Hematopoietic multipotent progenitor cell treated with erythropoietin and hydrocortisone succinate and interleukin-3 and kit ligand, for 8 days (in vitro differentiated cells): ENCODE measurements at regions not wholly inside any gene's neighbourhood (a gene's known extent, or its start where the extent isn't known, plus 50 kb on each side); places are given as distances from the start of the nearest gene placed in this dataset.

Experiments used
- DNase-seq: peaks from one replicate; pipeline ENCODE4 v3.0.0-alpha.2; 2015

- DNase-seq = no peak
Observed at GRCh38 chr14:61953602-61954001, 191.4 kb downstream of the SNAPC1 start.

DNA sequence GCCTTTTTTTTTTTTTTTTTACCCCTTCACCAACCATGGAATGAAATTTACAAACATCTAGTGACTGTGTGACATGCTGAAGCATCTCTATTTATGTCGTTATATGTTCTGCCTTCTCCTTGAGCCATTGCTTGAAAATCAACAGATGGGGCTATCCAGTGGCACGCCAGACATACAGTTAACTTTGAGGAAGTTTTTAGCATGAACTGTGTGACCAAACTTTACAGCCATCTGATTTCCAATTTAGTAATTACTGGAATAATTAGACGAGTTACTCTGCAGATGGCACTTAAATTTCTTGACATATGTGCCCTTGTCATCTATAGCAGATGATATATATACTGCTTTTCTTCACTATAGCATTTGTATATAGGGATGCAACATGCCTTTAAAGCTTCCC is 192.1 kb downstream of the SNAPC1 start:
- DNase-seq = no peak

GRCh38 chr14:61956517-61956916 is 194.3 kb downstream of the SNAPC1 start:
- DNase-seq = no peak

DNA sequence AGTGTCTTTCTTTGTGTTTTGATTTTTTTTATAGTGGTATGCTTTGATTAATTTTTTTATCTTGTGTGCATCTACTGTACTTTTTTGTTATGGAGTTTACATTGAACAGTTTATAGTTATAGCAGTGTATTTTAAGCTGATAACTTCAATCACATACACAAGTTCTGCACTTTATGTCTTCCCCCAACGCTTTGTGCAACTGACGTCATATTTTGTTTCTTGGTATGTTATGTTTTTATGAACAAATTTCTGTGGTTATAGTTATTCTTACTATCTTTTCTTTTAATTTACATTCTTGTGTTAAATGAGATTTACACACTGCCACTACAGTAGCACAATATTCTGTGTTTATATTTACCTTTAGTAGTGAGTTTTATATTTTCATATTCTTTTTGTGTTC is 197.1 kb downstream of the SNAPC1 start:
- no peak for DNase-seq

DNA sequence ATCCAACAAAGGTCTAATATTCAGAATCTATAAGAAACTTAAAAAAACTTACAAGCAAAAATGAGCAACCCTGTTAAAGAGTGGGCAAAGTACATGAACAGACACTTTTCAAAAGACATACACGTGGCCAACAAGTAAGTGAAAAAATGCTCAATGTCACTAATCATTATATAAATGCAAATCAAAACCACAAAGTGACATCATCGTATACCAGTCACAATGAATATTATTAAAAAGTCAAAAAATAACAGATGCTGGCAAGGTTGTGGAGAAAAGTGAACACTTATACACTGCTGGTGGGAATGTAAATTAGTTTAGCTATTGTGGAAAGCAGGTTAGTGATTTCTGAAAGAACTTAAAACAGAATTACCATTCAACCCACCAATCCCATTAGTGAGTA is 199.1 kb downstream of the SNAPC1 start:
- no peak for DNase-seq

DNA sequence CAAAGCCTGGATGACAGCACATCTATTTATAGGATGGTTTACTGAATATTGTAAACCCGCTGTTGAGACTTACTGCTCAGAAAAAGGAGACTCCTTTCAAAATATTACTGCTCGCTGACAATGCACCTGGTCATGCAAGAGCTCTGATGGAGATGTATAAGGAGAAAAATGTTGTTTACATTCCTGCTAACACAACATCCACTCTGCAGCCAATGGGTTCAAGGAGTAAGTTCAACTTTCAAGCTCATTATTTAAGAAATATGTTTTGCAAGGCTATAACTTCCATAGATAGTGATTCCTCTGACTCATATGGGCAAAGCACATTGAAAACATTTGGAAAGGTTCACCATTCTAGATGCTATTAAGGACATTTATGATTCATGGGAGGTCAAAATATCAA is 201.7 kb downstream of the SNAPC1 start:
- DNase-seq = no peak

- no peak for DNase-seq
Observed at GRCh38 chr14:61965030-61965745, 203.0 kb downstream of the SNAPC1 start.

DNA sequence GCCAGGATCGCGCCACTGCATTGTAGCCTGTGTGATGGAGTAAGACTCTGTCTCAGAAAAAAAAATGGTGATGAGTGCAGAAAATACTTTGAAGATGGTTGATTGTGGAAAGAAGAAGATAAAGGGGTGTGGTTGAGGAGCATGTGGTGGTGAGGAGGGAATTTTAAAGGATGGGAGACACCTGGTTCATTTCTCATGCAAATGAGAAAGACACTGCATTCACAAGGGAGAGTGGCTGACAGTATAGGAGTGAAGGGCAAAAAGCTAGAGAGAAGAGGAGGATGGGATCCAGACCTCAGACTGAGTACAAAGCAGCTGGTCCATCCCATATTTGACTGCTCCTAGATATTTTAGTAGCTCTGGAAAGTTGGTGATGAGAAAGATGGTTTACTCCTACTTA is 206.0 kb downstream of the SNAPC1 start:
- DNase-seq = no peak

DNA sequence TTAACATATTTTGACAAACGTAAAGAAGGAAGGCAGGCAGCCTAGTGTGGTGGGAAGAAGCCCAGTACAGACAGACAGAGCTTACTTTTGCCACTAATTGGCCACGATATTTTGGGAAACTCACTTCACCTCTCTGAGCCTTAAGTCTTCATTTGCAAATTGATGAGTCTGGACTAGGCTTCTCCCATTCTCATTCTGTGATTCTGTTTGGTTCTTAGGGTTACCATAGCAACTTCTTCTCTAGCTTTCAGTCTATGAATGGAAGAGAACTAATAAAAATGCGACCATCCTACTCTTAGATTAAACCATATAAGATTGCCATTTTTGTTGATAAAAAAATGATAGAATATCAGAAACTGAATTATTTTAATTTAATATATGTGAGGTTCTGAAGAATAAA is 210.5 kb downstream of the SNAPC1 start:
- no peak for DNase-seq

- DNase-seq = no peak
Observed at GRCh38 chr14:61973981-61974380, 211.8 kb downstream of the SNAPC1 start.

GRCh38 chr14:61977217-61977616 is 215.0 kb downstream of the SNAPC1 start:
- no peak for DNase-seq

GRCh38 chr14:61988240-61988639 is 226.0 kb downstream of the SNAPC1 start:
- DNase-seq = no peak

DNA sequence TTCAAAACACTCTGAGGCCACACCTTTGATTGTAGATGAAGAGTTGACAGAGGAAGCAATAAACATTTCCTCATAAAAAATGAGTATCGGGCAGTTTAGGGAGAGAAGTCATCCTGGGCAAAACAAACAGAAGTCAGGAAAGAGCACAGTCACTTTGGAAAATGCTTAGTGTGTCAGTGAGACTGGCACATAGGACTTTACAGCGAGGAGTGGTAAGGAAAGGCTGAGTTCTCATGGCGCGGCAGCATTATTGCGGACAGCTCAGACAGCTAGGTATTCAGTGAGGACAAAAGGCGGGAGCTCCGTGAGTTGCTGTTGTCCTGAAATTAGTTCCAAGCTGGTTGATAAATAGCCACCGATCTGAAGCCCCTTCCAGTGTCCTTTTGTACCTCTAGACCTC is 229.9 kb downstream of the SNAPC1 start:
- DNase-seq = no peak

- DNase-seq = no peak
Observed at GRCh38 chr14:61992926-61993325, 230.7 kb downstream of the SNAPC1 start.

GRCh38 chr14:61994589-61994988 is 232.4 kb downstream of the SNAPC1 start:
- no peak for DNase-seq

GRCh38 chr14:61996753-61997152 is 234.5 kb downstream of the SNAPC1 start:
- DNase-seq = no peak

DNA sequence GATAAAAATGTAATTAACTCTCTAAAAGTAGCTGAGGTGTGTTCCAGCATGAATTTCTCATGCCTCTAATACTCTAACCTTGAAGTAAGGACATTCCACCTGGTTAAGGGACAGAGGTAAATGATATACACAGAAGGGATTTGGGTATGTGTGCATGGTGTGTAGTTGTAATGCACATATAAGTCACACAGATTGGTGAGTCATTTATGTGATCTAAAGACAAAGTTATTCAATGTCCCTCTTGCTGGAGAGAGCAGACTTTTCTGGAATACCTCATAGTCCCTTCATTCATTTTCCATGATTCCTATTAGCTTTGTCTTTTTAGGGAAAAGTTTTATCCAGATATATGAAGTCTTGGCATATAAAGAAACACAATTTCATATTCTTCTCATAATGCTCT is 234.9 kb downstream of the SNAPC1 start:
- DNase-seq = no peak

DNA sequence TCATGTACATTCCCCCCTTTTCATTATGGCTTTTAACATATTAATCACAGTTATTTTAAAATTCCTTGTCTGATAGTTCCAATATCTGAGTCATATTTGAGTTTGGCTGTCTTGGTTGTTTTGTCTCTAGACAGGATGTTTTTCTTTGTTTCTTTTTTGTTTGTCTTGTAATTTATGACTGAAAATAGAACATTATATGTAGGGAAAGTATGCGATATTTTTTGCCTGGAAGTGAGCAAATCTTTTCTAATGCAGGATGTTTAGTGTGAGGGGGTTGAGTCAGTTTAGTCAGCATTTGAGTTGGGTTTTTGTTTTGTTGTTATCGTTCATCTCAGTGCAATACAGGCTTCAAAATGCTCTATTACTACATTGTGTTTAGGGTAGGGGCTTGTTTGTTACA is 239.7 kb downstream of the SNAPC1 start:
- DNase-seq = no peak

GRCh38 chr14:62002642-62003041 is 240.4 kb downstream of the SNAPC1 start:
- DNase-seq = no peak

- DNase-seq = no peak
Observed at GRCh38 chr14:62003701-62004100, 241.5 kb downstream of the SNAPC1 start.

DNA sequence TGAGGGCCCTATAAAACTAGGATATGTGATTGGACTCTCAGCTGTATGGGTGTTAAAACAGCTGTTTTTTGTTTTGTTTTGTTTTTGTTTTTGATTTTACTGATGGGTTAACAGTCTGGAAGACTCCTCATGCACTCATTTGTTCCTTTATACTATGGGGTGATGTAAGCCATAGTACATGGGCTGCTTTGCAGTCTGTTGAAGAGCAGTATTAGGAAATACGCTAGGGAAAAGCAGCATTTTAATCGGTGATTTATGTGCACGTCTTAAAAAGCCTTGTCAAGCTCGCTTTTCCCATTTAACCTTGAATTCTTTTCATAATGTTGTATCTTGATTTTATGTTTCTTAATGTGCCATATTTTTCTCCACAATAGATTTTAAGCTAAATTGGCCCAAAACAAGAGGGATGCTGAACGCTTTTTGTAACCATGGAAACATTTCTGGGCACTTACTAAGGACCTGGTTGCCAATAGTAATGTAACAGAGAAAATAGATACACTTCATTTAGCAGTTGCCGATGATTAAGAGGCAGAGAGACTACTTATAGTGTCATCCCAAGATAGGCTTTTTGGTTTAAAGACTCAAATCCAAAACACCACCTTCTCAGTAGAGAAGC is 244.0 kb downstream of the SNAPC1 start:
- no peak for DNase-seq

- DNase-seq = no peak
Observed at GRCh38 chr14:62015243-62015642, 253.0 kb downstream of the SNAPC1 start.

- DNase-seq = no peak
Observed at GRCh38 chr14:62015945-62016344, 253.7 kb downstream of the SNAPC1 start.

DNA sequence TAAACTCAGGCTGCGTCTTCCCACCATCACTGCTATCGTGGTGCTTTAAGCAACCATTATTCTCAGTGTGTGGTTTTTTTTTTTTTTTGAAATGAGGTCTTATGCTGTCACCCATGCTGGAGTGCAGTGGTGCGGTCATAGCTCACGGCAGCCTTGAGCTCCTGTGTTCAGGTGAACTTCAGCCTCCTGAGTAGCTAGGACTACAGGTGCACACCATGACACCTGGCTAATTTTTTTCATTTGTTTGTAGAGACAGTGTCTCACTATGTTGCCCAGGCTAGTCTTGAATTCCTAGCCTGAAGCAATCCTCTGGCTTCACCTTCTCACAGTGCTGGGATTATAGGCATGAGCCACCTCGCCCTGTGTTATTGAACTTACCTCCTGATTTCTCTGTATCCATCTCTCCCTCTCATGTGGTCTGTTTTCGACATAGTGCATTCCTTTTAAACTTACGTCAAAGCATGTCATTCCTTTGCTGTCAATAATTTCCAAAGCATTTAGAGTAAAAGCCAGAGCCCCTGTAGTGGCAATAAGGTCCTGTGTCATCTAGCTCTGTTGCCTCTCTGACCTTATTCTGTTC is 255.5 kb downstream of the SNAPC1 start:
- DNase-seq = no peak

- no peak for DNase-seq
Observed at GRCh38 chr14:62018606-62019005, 256.4 kb downstream of the SNAPC1 start.
